GM19239 (cell line): ENCODE measurements at regions not wholly inside any gene's neighbourhood (a gene's known extent, or its start where the extent isn't known, plus 50 kb on each side); places are given as distances from the start of the nearest gene placed in this dataset.
"Not testable (repeated sequence)": the region's sequence is repeated elsewhere in the genome, so short reads cannot be mapped to it uniquely, and the experiment has no call there.

ENCODE experiments used
- DNase-seq: peaks from one replicate; pipeline ENCODE4 v3.0.0; 2011; ENCODE audit warnings: low spot score; ENCODE audit not compliant: insufficient read length
- FAIRE-seq: peaks from 2 replicates; lab custom pipeline; 2011; peaks lifted over from hg19 to GRCh38; lab: Jason Lieb, UNC

- FAIRE-seq (no peak), DNase-seq (no peak)
Observed at GRCh38 chr16:85505794-85506634, 107.1 kb upstream of the GSE1 start.

GRCh38 chr16:85506635-85506911, 106.5 kb upstream of the GSE1 start:
- no peak for FAIRE-seq

GRCh38 chr16:85507342-85507741, 105.8 kb upstream of the GSE1 start:
- FAIRE-seq: no peak
- no peak for DNase-seq

More at GRCh38 chr16:85506635-85506911, 106.5 kb upstream of the GSE1 start:
- no peak for DNase-seq

GRCh38 chr16:85508388-85508787, 104.7 kb upstream of the GSE1 start:
- DNase-seq (no peak), FAIRE-seq (no peak)

- DNase-seq (no peak), FAIRE-seq (no peak)
Observed at GRCh38 chr16:85508993-85509392, 104.1 kb upstream of the GSE1 start.

- no peak for FAIRE-seq
- DNase-seq: no peak
Observed at GRCh38 chr16:85510041-85510659, 103.0 kb upstream of the GSE1 start.

GRCh38 chr16:85511938-85512807, 100.9 kb upstream of the GSE1 start:
- FAIRE-seq: no peak
- no peak for DNase-seq

GRCh38 chr16:85512808-85513115, 100.4 kb upstream of the GSE1 start:
- FAIRE-seq: no peak
- no peak for DNase-seq

GRCh38 chr16:85513180-85513579, 99.9 kb upstream of the GSE1 start:
- no peak for DNase-seq
- FAIRE-seq: no peak

- no peak for DNase-seq
- FAIRE-seq: no peak
Observed at GRCh38 chr16:85513649-85514048, 99.5 kb upstream of the GSE1 start.

- FAIRE-seq (no peak), DNase-seq (no peak)
Observed at GRCh38 chr16:85514295-85514597, 98.9 kb upstream of the GSE1 start.

GRCh38 chr16:85514598-85515318, 98.4 kb upstream of the GSE1 start:
- no peak for DNase-seq
- FAIRE-seq: no peak

- FAIRE-seq (no peak), DNase-seq (no peak)
Observed at GRCh38 chr16:85515319-85515745, 97.8 kb upstream of the GSE1 start.

GRCh38 chr16:85515830-85516397, 97.2 kb upstream of the GSE1 start:
- no peak for DNase-seq
- no peak for FAIRE-seq

- FAIRE-seq (no peak), DNase-seq (no peak)
Observed at GRCh38 chr16:85517154-85517553, 96.0 kb upstream of the GSE1 start.

- FAIRE-seq (no peak), DNase-seq (no peak)
Observed at GRCh38 chr16:85517563-85518179, 95.5 kb upstream of the GSE1 start.

- FAIRE-seq (no peak), DNase-seq (no peak)
Observed at GRCh38 chr16:85518398-85519049, 94.6 kb upstream of the GSE1 start.

- not testable (repeated sequence) for FAIRE-seq
Observed at GRCh38 chr16:85519050-85519440, 94.1 kb upstream of the GSE1 start.

GRCh38 chr16:85519540-85520231, 93.4 kb upstream of the GSE1 start:
- DNase-seq (no peak), FAIRE-seq (no peak)

More at GRCh38 chr16:85519050-85519440, 94.1 kb upstream of the GSE1 start:
- DNase-seq: not testable (repeated sequence)
